DMS153 (cell line): ENCODE measurements at regions not wholly inside any gene's neighbourhood (a gene's known extent, or its start where the extent isn't known, plus 50 kb on each side); places are given as distances from the start of the nearest gene placed in this dataset.

Source experiments
- DNase-seq: peaks from one replicate; lab custom pipeline; 2025; lab: John Stamatoyannopoulos, UW

DNA sequence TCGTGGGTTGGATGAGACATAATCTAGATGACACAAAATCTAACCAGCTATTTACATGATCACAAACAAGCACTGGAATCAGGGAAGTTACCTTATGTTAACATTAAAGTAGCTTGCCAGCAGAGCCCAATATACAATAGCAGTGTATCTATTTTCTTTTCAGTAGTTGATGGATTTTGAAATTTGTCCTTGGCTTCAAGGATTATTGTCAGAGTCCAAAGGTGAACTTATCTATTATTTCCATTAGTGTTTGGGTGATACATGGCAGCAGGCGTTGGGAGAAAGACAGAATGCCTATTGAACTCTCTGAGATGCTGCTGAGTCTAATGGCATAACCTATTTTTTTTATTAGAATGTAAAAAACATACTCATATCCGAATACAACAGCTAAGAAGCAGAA lies 223.2 kb upstream of the ACTBL2 start:
- no peak for DNase-seq

DNA sequence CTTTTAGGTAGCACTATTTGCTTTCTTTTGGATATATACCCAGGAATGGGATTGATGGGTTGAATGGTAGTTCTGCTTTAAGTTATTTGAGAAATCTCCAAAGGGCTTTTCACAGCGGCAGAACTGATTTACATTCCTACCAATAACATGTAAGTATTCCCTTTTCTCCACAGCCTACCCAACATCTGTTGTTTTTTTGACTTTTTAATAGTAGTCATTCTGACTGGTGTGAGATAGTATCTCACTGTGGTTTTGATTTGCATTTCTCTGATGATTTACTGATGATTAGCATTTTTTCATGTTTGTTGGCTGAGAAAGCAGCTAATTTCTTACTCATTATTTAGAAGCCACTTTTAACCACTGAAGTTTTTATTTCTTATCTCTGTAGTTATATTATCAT lies 221.1 kb upstream of the ACTBL2 start:
- DNase-seq = no peak

DNA sequence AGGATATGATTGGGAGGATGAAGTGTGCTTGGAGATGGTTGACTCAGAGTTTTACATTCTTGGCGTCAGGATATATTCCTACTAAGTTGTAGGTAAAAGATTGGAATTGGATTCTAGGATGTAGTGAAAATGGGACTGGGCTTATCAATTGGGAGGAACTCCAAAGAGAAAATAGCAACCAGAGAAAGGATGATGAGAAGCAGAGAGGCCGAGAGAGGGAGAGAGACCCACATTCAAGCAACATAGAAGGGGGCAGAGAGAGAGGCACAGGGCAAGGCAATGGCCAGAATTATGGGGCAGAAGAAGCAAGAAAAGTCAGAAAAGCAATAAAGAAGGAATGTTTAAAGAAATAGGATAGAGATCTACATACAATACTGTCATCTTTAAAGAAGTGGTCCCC lies 217.9 kb upstream of the ACTBL2 start:
- no peak for DNase-seq

DNA sequence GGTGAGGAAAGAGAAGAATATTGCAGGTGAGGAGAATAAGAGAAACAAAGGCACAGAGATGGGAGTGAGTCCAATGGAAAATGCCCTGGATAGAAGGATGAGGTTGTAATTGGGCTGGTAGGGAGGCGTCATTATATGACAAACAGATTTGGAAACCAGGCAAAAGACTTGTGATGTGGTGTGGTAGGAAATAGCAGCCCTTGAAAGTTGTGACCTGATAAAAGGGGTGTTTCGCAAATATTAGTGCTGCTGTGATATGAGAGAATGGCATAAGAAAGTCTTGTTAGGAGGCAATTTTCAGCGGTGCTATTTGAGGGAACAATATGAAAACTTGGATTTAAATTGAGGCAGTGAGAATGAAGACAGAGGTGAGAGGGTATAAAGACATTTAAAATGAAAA lies 217.5 kb upstream of the ACTBL2 start:
- no peak for DNase-seq

DNA sequence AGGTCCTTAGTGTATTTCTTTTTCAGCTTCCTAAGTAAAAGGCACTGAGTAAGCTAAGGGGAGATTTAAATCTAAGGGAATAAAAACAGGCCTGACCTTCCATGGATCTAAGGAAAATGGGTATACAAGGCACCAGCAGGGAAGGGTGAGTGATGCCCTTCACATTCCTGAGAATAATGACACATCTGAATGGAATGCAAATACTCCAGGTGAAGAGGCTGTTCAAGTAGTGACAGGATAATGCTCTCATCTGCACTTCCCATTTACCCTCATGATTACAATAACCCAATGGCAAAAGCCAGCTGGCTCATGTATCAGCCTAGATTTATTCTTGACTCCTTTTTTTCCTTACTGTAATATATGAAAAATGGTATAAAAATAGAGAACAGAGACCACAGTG lies 216.2 kb upstream of the ACTBL2 start:
- peak; percentile 39 for DNase-seq

DNA sequence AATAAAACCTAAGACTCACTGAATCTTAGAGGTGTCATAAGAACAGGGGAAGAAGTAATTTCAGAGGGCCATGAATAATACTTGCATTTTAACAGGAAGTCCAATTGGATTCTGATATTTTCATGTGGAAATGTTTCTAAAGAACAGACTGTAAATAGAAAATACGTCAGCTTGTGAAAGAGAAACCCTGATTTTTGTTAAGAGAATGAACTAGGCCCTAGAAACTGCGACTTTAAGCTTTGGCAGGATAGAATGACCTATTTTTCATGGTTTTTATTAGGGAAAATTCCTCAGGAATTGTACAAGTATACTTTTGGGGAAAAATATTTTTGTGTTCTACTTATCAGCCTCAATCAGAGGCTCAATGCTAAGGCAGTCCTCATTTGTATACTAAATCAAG lies 215.5 kb upstream of the ACTBL2 start:
- no peak for DNase-seq

DNA sequence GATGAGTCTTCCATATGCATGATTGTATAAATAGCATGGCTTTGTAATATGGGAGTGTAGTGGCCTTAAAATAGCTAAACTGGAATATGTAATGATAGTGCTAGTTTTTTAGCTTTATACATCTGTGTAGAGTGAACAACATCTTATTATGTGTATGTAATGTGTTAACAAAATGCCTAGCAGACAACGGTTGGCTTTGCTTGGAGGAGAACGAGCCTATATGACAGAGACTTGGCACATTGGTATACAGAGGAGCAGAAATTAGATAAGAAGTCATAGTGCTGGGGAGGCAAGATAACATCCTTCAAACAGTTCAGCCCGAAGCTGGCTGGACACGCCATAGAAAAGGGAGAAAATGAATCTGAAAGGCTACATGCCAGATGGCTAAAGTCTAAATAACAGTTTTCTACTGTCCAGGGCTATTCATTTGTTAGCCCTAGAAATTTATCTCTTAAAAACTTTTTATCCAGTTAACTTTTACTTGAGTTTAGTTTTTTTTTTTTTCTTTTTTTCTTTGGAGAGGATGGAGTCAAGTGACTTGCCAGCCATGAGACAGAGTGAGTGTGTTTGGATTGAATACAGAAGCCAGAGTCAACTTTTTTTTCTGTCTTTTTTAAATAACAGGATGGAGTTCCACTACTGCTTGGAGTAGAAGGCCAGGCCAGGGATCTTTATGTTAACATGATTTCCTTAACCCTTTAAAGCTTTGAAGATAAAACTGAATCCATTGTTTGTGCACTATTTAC lies 214.4 kb upstream of the ACTBL2 start:
- DNase-seq = no peak

DNA sequence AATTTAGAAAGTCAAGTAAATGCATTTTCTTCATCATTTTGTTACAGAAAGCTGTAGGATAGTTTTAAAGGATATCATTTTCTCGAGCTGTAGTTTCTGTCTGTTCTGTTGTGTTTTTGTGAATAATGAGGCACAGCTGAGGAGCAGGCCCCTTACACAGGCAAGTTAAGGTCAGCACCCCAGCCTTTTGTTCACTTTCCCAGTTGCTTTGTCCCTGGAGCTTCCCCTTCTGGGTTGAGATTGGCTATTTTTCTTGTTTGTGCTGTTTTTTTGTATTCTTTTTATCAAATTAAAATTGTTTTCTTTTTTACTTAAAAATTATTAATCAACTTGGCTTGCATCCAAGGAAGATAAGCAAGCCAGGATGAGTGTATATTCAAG lies 213.8 kb upstream of the ACTBL2 start:
- no peak for DNase-seq

DNA sequence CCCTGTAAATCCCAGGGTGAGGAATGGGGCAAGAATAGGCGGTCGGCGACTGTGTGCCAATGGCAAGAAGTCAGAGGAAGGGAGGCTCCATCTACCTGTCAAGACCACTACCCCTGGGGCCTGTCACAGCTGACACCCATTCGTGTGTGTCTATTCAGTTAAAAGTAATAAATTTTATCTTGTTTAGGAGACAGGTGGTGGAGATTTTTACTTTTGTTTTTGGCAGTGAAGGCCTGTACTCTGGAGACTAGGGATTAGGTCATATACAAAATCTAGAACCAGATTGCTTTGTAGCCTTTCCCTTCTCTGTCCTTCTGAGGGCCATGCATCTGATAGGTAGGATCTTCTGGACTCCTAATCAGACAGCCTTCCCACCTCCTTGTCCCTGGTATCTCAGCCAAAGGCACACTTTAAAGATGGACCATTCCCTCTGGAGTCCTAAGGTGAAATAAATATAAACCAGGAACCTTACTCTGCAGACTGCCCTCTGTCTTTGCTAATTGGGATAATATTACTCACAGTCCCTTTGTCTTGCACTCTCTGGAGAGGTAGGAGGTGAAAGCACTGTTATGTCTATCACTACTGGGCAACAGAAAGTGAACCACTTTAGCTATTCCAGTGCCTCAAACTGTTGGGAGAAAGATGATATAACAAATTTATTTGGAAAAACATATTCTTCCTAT lies 213.2 kb upstream of the ACTBL2 start:
- no peak for DNase-seq

DNA sequence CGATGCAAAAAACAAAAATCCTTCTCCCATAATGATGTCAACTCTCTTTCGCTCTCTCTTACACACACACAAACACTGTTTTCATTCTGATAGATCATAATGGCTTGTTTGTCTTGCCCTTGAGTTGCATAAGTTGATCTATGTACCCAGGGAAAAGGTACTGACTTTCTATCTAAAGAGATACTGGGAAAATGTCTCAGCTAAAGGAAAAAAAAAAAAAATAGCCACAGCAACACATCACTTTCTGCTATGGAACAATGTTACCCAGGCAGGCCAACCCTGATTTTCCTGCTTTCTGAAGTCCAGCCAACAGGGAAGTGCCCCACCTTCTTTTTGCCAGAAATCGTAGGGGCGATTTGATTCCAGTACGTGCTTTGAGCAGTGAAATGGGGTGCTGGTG lies 212.6 kb upstream of the ACTBL2 start:
- DNase-seq = no peak

DNA sequence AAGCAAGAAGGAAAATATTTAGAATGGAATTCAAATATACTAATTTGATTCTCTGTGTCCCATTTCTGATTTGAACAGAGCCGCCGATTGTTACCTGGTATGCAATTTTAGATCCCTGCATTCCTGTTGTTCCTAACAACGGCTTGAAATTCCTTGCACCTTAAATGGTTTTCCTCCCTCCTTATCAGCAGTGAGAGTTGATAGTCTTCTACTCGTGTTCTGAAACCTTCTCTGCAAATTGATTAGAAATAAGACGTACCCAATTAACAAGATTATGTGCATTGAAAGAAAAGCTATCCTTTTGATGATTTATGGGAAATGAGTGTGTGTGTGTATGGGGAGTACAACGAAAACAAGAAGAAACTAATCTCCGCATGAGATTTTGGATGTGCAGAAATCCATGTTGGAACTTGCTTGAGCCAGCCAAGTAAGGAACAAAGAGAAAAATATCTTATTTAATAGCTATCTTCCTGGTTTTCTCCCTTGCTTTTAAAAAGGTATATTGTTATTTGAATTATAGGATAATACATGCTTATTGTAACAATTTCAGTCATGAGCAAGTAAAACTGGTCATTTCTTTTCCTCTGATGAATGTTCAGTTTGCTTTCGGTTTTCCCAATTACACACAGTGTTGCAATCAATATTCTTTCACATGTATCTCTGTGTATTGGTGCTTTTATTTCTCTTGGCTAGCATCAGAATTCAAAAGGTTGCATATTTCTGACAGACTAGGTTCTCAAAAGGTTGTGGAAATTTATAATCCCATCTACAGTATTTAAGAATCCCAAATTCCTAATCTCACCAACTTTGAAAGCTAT lies 211.1 kb upstream of the ACTBL2 start:
- no peak for DNase-seq

DNA sequence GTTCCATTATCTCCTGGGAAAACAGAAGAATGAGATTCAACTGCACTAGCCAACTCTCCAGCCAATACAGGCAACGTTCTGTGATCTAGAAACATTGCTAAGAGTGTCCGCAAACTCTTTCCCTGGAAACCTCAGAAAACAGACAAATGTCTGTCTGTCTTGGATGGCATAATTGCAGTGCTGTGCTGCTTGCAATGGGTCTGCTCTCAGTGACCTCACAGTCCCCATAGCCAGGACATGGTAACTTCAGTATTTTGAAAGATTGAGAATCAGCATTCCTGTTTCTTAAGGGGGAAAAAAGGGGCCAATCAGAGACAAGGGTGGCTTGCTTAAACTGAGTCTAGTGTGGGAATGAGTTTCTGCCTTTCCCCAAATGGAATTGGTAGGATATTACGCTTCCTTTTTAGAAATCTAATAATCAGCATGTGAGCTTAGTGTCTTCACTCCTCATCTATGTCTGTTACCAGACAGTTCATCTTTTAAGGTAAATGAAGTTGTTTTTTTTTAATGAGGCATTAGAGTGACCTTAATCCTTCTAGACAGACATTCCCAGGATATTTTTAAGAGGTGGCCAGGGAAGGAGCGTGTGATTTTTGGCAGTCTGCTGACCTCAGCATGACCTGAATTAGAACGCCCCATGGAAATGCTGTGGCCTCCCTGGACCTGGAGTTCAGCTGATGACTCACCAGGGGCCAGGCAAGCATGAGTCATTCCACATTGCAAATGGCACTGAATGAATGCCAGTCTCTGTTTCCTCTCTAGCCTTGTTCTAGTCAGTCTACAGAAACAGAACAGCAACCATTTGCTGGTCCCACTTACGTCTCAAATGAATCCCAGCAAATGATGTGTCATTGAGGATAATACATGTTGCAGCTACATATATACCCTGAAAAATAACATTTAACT lies 210.2 kb upstream of the ACTBL2 start:
- DNase-seq = no peak

DNA sequence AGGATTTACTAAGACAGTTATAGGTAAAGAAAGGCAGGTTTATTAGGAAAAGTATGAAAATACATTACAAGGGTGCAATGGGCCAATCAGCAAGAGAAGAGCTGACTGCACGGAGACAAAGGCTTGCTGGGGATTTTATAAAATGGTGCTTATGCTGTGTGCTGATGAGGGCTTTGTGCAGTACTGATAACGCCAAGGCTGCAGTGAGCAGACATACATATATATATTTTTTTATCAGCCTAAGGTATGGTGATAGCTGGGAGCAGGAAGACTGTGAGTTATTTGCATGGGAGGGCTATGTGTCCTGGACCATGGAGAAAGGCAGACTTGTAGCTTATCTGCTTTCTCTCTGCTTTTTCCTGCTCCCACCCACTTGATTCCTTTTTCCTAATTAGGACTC lies 208.1 kb upstream of the ACTBL2 start:
- no peak for DNase-seq

DNA sequence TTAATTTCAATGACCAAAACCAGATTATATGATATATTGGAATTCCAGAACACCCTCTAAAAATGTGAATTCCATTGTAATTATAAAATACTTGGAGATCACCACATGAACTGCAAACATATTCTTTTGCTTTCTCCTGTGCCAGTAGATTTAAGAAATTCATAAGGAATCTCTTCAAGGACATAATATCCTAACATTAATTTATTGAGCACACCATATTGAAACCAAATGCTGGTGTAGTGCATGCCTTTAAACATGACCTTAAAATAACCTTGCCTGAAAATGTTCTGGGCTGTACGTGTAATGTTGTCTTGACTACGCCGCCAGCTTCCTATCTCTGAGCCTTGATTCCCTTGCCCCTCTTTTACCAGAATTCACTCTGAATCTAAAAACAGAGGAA lies 205.0 kb upstream of the ACTBL2 start:
- DNase-seq = no peak

DNA sequence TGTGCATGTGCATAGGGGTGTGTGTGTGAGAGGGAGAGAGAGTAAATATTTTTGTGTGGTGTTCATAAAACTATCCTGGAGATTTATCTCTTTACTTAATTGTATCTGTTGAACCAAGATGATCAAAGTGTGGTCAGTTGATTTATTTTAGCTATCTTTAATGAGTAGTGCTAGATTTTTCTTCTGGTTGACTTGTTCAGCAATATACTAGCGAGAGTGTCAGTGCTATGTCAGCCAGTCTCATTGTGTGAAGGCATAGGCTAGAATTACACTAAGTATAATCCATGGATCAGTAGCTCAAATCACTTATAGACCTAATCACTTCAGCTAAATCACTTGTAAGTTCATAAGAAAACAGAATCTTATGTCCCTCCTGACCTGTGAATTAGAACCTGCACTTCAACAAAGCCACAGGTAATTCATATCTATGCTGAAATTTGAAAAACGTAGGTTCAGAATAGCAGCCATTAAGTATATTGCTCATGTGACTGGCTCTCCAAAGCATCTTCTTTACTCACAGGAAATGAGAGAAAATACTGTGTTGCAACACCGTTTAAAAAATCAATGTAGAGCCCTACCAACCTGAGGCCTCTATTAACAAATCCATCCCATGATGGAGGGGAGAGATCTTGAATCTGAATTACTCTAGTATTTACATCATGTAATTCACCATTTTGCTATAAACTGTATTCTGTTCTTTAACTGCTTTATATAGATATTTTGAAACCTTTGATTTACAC lies 203.1 kb upstream of the ACTBL2 start:
- no peak for DNase-seq

DNA sequence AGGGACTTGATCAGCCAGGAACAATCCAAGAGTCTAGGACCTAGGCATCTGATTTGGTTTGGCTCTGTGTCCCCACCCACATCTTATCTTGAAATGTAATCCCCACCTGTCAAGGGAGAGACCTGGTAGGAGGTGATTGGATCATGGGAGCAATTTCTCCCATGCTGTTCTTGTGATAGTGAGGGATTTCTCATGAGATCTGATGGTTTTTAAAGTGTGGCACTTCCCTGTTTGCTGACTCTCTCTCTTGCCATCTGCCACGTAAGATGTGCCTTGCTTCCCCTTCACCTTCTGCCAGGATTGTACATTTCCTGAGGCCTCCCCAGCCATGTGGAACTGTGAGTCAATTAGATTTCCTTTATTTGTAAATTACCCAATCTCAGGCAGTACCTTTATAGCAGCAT lies 201.7 kb upstream of the ACTBL2 start:
- DNase-seq = no peak

DNA sequence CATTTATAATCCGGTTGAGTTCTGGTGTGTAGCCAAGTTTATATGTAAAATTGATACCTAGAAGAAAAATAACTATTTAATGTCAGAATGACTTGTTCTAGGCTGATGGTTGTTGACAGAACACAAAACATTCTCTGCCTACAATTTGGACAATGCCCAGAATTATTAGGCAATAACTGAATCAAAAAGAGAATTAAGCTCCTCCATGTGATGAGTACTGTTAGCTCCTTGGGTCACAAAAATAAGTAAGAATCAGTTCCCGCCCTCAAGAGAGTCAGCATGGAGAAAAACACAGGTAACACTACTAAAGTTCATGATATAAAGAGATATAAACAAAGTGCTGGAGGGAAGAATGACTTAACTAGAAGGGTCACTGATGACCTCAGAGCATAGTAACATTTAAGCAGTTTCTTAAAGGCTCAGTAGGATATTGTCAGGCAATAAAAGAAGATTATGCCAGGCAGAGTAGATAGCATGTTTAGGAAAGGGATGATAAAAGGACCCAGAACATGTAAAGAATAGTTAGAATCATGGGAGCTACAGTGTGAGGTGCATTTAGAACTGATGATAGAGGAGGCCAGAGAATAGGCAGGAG lies 200.5 kb upstream of the ACTBL2 start:
- DNase-seq = no peak

DNA sequence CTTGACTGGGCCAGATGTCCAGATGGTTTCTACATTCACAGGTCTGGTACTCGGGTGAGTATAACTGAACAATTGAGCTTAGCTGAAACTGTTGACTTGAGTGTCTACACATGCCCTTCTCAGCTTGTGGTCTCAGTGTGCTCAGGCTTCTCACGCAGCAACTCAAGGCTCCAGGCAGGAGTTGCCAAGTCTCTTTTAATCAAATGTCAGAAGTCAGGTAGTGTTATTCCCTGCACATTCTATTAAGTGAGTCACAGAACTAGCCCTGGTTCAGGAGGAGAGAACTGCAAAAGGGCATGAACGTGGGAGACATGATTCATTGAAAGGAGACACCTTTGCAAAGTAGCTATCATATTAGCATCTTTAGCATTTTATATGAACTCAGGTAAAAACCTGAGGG lies 199.3 kb upstream of the ACTBL2 start:
- DNase-seq = no peak

DNA sequence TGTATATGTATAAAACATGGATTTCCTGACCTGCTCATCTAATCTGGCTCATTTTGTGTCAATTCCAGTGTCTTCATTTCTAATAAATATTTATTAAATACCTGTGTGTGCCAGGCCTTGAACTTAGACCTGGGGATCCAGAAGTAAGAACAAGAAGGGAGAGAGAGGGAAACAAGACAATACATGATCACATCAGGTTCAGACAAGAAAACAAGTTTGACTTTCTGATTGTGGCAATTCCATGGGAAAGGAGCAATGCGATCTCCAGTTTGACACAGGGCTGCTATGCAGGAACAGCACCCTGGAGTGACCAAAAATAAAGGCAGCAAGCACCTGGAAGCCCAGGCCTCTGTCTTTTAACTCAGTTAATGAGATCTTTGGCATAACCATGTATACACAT lies 198.1 kb upstream of the ACTBL2 start:
- no peak for DNase-seq

DNA sequence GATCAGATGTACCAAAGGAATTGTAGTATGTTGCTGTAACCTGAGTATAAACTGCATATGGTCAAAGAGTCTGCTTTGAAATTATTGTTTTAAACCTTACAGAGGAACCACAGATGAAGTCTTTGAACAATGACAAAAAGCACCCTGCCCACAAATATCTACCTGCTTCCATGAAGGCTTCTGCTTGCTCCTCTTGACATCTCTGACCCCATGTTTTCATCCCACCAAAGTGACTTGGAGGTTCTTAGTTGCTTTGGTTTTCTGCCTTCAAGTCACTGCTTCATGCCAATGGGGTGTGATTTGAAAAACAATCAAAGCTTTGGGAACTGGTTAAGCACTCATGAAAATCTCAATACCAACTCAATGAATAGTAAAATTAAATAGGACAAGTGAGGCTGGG lies 194.6 kb upstream of the ACTBL2 start:
- no peak for DNase-seq
